ENCODE measurements at regions not wholly inside any gene's neighbourhood (a gene's known extent, or its start where the extent isn't known, plus 50 kb on each side); places are given as distances from the start of the nearest gene placed in this dataset.

DNA sequence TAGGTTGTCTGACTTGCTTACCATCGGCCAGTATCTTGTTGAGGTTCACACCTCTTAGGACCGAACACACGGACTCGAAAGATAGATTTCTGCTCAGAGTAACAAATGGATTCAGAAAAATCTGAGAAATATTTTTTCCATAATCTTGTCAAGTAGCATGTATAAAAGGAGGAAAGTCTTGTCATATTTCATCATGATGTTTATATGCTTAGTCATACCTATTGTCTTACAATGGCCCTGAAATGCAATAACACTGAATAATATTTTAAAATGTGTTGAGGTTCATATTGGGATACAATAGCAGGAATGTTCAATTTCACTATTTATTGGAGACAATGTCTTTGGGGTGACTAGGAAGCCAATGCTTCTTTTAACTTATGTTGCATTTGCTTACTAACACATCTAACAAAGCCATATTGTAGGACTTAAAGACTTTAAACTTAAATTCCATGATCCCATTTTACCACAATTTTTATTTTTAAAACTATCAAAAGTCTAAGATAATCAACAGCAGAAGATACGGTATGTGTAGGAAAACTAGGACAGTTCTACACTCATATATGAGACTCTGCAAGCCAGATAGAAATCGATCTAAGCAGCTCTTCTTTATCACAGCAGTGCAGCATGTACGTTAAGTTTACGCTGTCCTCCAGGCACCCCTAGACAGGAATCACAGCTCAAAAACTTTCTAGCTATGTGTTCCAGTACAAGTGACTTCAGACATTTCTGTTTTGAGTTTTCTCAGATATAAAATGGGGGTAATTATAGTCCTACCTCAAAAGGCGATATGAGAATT, 135.7 kb upstream of the CAV2 start:
- no peak overlapping the region for H3K9ac ChIP-seq (ENCODE audit: low read length)
- no peaks in the 10 kb centered on the region for H3K9me2 ChIP-seq (replicated peaks; ENCODE audit: low read length)
- H3K9me3 ChIP-seq (ENCODE audit: low read length): no peaks in the 10 kb centered on the region
- no peaks in the 10 kb centered on the region for H3K27me3 ChIP-seq (ENCODE audit: low read length)
- TF ChIP-seq, protein P1, sequence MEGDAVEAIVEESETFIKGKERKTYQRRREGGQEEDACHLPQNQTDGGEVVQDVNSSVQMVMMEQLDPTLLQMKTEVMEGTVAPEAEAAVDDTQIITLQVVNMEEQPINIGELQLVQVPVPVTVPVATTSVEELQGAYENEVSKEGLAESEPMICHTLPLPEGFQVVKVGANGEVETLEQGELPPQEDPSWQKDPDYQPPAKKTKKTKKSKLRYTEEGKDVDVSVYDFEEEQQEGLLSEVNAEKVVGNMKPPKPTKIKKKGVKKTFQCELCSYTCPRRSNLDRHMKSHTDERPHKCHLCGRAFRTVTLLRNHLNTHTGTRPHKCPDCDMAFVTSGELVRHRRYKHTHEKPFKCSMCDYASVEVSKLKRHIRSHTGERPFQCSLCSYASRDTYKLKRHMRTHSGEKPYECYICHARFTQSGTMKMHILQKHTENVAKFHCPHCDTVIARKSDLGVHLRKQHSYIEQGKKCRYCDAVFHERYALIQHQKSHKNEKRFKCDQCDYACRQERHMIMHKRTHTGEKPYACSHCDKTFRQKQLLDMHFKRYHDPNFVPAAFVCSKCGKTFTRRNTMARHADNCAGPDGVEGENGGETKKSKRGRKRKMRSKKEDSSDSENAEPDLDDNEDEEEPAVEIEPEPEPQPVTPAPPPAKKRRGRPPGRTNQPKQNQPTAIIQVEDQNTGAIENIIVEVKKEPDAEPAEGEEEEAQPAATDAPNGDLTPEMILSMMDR (conservative IDR thresholded peaks at IDR 0.05; ENCODE audit: low read depth, low read length): no peak
- TF ChIP-seq EZH2phosphoT487 (IDR thresholded peaks at IDR 0.05; ENCODE audit: borderline replicate concordance, low read length): no peak
- TF ChIP-seq EZH2 (IDR thresholded peaks at IDR 0.05; ENCODE audit: low read length, unreplicated experiment): no peak
- 0 out of 2 replicates have a peak overlapping the region, but pooled peaks have one; percentile 13 for H3K4me2 ChIP-seq (ENCODE audit: low read length)
- peaks cover 28% of the 10 kb centered on the region for H3K4me1 ChIP-seq (ENCODE audit: insufficient read depth, low read length)
- no peak overlapping the region for H3K4me3 ChIP-seq (ENCODE audit: low read length)
- no TSS peak for BruUV-seq (replicated peaks)
- ATAC-seq (peak; percentile 76), DNase-seq (peak; percentile 51)
- H3K27ac ChIP-seq (ENCODE audit: low read length): peak overlapping the region; percentile 41
- CTCF ChIA-PET: no interaction called here
- POLR2A ChIA-PET (ENCODE audit: unreplicated experiment): interaction anchor here (0.6 kb wide), 1 partner anchor 17 kb away, joined by 3 read pairs; no protein-coding TSS in a partner anchor
- no peaks in the 10 kb centered on the region for H3K79me2 ChIP-seq (ENCODE audit: low read length)
- no peaks in the 10 kb centered on the region for H3F3A ChIP-seq (ENCODE audit: low read length, unreplicated experiment)
- intact Hi-C loops (cut with micrococcal nuclease): loop anchor here (2.0 kb wide), 1 partner anchor 21 kb away; no protein-coding TSS in a partner anchor
- H4K20me1 ChIP-seq (ENCODE audit: low read length): no peaks in the 10 kb centered on the region
- H3K36me3 ChIP-seq (ENCODE audit: low read depth, low read length): no peaks in the 10 kb centered on the region
- no peak overlapping the region for H2AFZ ChIP-seq (ENCODE audit: low read length)

DNA sequence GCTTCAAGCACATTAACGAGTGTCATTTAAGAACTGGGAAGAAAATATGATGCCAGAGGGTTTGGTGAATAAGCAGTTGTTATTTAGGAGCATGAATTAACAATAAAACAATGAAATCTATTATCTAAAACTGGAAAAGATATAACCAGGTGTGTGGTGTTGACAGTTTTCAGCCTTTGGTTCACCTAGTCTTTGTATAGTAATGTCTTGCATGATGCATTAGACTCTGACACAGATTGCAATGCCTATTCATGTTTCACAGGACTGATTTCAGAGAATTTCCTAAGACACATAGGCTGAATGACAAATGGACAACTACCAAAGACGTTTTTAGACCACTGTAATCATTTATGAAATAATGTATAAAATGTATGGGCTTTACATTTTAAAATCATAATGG, 135.1 kb upstream of the CAV2 start:
- Histone ChIP-seq H3K4me1 (ENCODE audit: insufficient read depth, low read length) (peaks cover 28% of the 10 kb centered on the region), H3K27me3 (ENCODE audit: low read length) (no peaks in the 10 kb centered on the region), H3K9me2 (replicated peaks; ENCODE audit: low read length) (no peaks in the 10 kb centered on the region), H3K27ac (ENCODE audit: low read length) (no peak overlapping the region), H3K9me3 (ENCODE audit: low read length) (no peaks in the 10 kb centered on the region), H4K20me1 (ENCODE audit: low read length) (no peaks in the 10 kb centered on the region), H3F3A (ENCODE audit: low read length, unreplicated experiment) (no peaks in the 10 kb centered on the region), H2AFZ (ENCODE audit: low read length) (no peak overlapping the region), H3K79me2 (ENCODE audit: low read length) (no peaks in the 10 kb centered on the region), H3K36me3 (ENCODE audit: low read depth, low read length) (no peaks in the 10 kb centered on the region), H3K9ac (ENCODE audit: low read length) (no peak overlapping the region), H3K4me3 (ENCODE audit: low read length) (no peak overlapping the region), H3K4me2 (ENCODE audit: low read length) (no peak overlapping the region)
- DNase-seq: no peak
- ATAC-seq: no peak
- CTCF ChIA-PET: no interaction called here
- BruUV-seq (replicated peaks): no TSS peak
- TF ChIP-seq, protein P1 (conservative IDR thresholded peaks at IDR 0.05; ENCODE audit: low read depth, low read length): no peak
- TF ChIP-seq EZH2 (IDR thresholded peaks at IDR 0.05; ENCODE audit: low read length, unreplicated experiment) (no peak), EZH2phosphoT487 (IDR thresholded peaks at IDR 0.05; ENCODE audit: borderline replicate concordance, low read length) (no peak)
- intact Hi-C loops (cut with micrococcal nuclease): no loop called here
- POLR2A ChIA-PET (ENCODE audit: unreplicated experiment): no interaction called here

DNA sequence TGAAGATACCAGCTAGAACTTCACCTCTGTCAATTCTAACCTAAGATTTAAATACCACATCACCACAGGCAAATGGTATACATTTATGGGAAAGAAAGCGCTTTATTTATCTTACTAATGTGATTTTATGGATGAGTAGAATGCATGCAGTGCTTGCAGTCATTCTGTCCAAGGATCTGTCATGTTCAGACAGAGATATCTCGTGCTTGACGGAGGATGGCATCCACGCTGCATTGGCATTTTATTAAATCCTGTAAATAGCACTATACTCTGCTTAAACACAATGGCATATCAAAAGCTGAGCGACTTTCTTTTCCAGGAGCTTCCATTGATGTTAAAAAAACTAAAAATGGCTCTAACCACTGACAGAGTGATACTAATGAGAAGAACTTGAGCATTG, 133.7 kb upstream of the CAV2 start:
- H3K79me2 ChIP-seq (ENCODE audit: low read length): no peaks in the 10 kb centered on the region
- intact Hi-C loops (cut with micrococcal nuclease): no loop called here
- no peaks in the 10 kb centered on the region for H4K20me1 ChIP-seq (ENCODE audit: low read length)
- no peak for DNase-seq
- H3K4me1 ChIP-seq (ENCODE audit: insufficient read depth, low read length): peaks cover 28% of the 10 kb centered on the region
- no peak overlapping the region for H3K4me2 ChIP-seq (ENCODE audit: low read length)
- no peaks in the 10 kb centered on the region for H3K9me2 ChIP-seq (replicated peaks; ENCODE audit: low read length)
- no peak overlapping the region for H2AFZ ChIP-seq (ENCODE audit: low read length)
- CTCF ChIA-PET: no interaction called here
- H3K9ac ChIP-seq (ENCODE audit: low read length): no peak overlapping the region
- BruUV-seq (replicated peaks): no TSS peak
- no peak overlapping the region for H3K27ac ChIP-seq (ENCODE audit: low read length)
- no peaks in the 10 kb centered on the region for H3K9me3 ChIP-seq (ENCODE audit: low read length)
- ATAC-seq: no peak
- no peaks in the 10 kb centered on the region for H3F3A ChIP-seq (ENCODE audit: low read length, unreplicated experiment)
- no peak overlapping the region for H3K4me3 ChIP-seq (ENCODE audit: low read length)
- no peaks in the 10 kb centered on the region for H3K36me3 ChIP-seq (ENCODE audit: low read depth, low read length)
- TF ChIP-seq EZH2 (IDR thresholded peaks at IDR 0.05; ENCODE audit: low read length, unreplicated experiment): no peak
- H3K27me3 ChIP-seq (ENCODE audit: low read length): no peaks in the 10 kb centered on the region
- POLR2A ChIA-PET (ENCODE audit: unreplicated experiment): no interaction called here
